Osteocyte (in vitro differentiated cells): ENCODE measurements at regions not wholly inside any gene's neighbourhood (a gene's known extent, or its start where the extent isn't known, plus 50 kb on each side); places are given as distances from the start of the nearest gene placed in this dataset.

Experiments
- DNase-seq: peaks from one replicate; pipeline ENCODE4 v3.0.0; 2021; ENCODE audit warnings: mixed read lengths; ENCODE audit not compliant: unreplicated experiment; ENCODE audit errors: extremely low spot score
- H3K27ac Mint-ChIP-seq: one replicate; pipeline ENCODE4 v1.8.0; 2021; ENCODE audit warnings: mild to moderate bottlenecking, mixed read lengths; ENCODE audit not compliant: unreplicated experiment
- H3K27me3 Mint-ChIP-seq: one replicate; pipeline ENCODE4 v1.8.0; 2021; ENCODE audit warnings: mixed read lengths; ENCODE audit not compliant: unreplicated experiment
- H3K36me3 Mint-ChIP-seq: one replicate; pipeline ENCODE4 v1.8.0; 2021; ENCODE audit warnings: mixed read lengths; ENCODE audit not compliant: unreplicated experiment
- H3K4me1 Mint-ChIP-seq: one replicate; pipeline ENCODE4 v1.8.0; 2021; ENCODE audit warnings: mixed read lengths; ENCODE audit not compliant: unreplicated experiment
- H3K4me3 Mint-ChIP-seq: one replicate; pipeline ENCODE4 v1.8.0; 2021; ENCODE audit warnings: mild to moderate bottlenecking, moderate library complexity, mixed read lengths; ENCODE audit not compliant: unreplicated experiment
- H3K9me3 Mint-ChIP-seq: one replicate; pipeline ENCODE4 v1.8.0; 2021; ENCODE audit warnings: mixed read lengths; ENCODE audit not compliant: unreplicated experiment
- CTCF ChIP-seq: fragments of 200-600 bp; sonication (generic); IDR thresholded peaks from 2 replicates; pipeline ENCODE4 v1.5.0; 2021; ENCODE audit warnings: antibody characterized with exemption, mild to moderate bottlenecking, moderate library complexity

GRCh38 chr4:63795301-63795700 is 613.9 kb downstream of the TECRL start:
- TF ChIP-seq CTCF: no peak
- Mint-ChIP-seq H3K27ac (no peak overlapping the region), H3K27me3 (no peaks in the 10 kb centered on the region), H3K4me3 (no peak overlapping the region), H3K9me3 (no peaks in the 10 kb centered on the region), H3K36me3 (no peaks in the 10 kb centered on the region), H3K4me1 (no peaks in the 10 kb centered on the region)
- no peak for DNase-seq

- Mint-ChIP-seq H3K36me3 (no peaks in the 10 kb centered on the region), H3K27me3 (no peaks in the 10 kb centered on the region), H3K4me1 (no peaks in the 10 kb centered on the region), H3K4me3 (no peak overlapping the region), H3K9me3 (no peaks in the 10 kb centered on the region), H3K27ac (no peak overlapping the region)
- DNase-seq: no peak
- no peak for TF ChIP-seq CTCF
These were observed 618.9 kb downstream of the TECRL start for GRCh38 chr4:63790377-63790776.

GRCh38 chr4:63788271-63788670 is 621.0 kb downstream of the TECRL start:
- H3K9me3 Mint-ChIP-seq: no peaks in the 10 kb centered on the region
- H3K4me1 Mint-ChIP-seq: no peaks in the 10 kb centered on the region
- DNase-seq: no peak
- no peak overlapping the region for H3K4me3 Mint-ChIP-seq
- no peak for TF ChIP-seq CTCF
- H3K36me3 Mint-ChIP-seq: no peaks in the 10 kb centered on the region
- H3K27ac Mint-ChIP-seq: no peak overlapping the region
- no peaks in the 10 kb centered on the region for H3K27me3 Mint-ChIP-seq

DNA sequence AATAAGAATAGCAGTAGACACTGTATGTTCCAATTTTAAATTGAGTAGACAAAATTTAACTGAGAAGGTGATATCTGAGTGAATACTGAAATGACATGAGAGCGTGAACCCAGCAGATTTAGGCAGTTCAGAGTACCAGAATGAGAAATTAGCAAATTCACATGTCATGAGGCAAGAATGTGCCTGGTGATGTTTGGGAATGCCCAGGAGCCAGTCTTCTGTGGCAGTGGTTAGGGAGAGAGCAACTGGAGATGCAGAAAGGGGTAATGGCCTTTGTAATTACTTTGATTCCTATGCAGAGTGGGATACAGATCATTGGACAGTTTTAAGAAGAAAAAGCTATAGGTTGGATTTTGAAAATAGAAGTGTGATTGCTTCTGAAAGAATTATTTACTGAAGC is 621.9 kb downstream of the TECRL start:
- H3K36me3 Mint-ChIP-seq: no peaks in the 10 kb centered on the region
- TF ChIP-seq CTCF: no peak
- H3K4me1 Mint-ChIP-seq: no peaks in the 10 kb centered on the region
- DNase-seq: no peak
- H3K9me3 Mint-ChIP-seq: no peaks in the 10 kb centered on the region
- no peak overlapping the region for H3K4me3 Mint-ChIP-seq
- H3K27ac Mint-ChIP-seq: no peak overlapping the region
- no peaks in the 10 kb centered on the region for H3K27me3 Mint-ChIP-seq

GRCh38 chr4:63786171-63786570 is 623.1 kb downstream of the TECRL start:
- H3K36me3 Mint-ChIP-seq: no peaks in the 10 kb centered on the region
- no peak overlapping the region for H3K4me3 Mint-ChIP-seq
- DNase-seq: no peak
- TF ChIP-seq CTCF: no peak
- H3K27me3 Mint-ChIP-seq: no peaks in the 10 kb centered on the region
- no peak overlapping the region for H3K27ac Mint-ChIP-seq
- no peaks in the 10 kb centered on the region for H3K9me3 Mint-ChIP-seq
- H3K4me1 Mint-ChIP-seq: no peaks in the 10 kb centered on the region
